Loucy (cell line): ENCODE measurements at regions not wholly inside any gene's neighbourhood (a gene's known extent, or its start where the extent isn't known, plus 50 kb on each side); places are given as distances from the start of the nearest gene placed in this dataset.

Source experiments
- EZH2phosphoT487 ChIP-seq: fragments of 200-600 bp; IDR thresholded peaks from 2 replicates; pipeline ENCODE4 v1.6.1; 2018; ENCODE audit warnings: antibody characterized with exemption, mild to moderate bottlenecking, moderate library complexity, borderline replicate concordance
- TF ChIP-seq, protein P1 (sequence below): fragments of 200-600 bp; sonication (generic); conservative IDR thresholded peaks from 2 replicates; pipeline ENCODE4 v1.5.1; 2014; ENCODE audit warnings: mild to moderate bottlenecking, antibody characterized with exemption, low read length

DNA sequence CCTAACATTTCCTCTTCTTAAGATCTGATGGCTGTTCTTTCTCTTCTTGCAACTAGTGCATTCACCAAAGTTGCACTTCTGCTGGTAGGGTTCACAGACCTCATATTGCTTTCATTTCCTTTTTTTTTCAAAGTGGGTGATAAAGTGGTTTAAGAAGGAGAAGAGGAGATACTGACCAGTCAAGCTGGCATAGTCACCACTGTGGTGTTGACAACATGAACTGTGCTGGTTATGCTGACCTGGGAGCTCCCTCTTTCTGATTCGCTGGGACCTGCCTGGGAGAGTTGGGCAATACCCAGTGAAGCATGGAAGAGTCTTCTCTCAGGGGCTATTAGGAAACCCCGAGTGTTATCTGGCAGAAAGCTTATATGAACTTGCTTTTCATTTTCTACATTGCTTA, 222.9 kb downstream of the SLITRK5 start:
- TF ChIP-seq, protein P1, sequence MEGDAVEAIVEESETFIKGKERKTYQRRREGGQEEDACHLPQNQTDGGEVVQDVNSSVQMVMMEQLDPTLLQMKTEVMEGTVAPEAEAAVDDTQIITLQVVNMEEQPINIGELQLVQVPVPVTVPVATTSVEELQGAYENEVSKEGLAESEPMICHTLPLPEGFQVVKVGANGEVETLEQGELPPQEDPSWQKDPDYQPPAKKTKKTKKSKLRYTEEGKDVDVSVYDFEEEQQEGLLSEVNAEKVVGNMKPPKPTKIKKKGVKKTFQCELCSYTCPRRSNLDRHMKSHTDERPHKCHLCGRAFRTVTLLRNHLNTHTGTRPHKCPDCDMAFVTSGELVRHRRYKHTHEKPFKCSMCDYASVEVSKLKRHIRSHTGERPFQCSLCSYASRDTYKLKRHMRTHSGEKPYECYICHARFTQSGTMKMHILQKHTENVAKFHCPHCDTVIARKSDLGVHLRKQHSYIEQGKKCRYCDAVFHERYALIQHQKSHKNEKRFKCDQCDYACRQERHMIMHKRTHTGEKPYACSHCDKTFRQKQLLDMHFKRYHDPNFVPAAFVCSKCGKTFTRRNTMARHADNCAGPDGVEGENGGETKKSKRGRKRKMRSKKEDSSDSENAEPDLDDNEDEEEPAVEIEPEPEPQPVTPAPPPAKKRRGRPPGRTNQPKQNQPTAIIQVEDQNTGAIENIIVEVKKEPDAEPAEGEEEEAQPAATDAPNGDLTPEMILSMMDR: no peak
- TF ChIP-seq EZH2phosphoT487: no peak
